Osteocyte (in vitro differentiated cells): ENCODE measurements at regions not wholly inside any gene's neighbourhood (a gene's known extent, or its start where the extent isn't known, plus 50 kb on each side); places are given as distances from the start of the nearest gene placed in this dataset.

ENCODE experiments used
- DNase-seq: peaks from one replicate; pipeline ENCODE4 v3.0.0; 2021; ENCODE audit warnings: mixed read lengths; ENCODE audit not compliant: unreplicated experiment; ENCODE audit errors: extremely low spot score
- H3K27ac Mint-ChIP-seq: one replicate; pipeline ENCODE4 v1.8.0; 2021; ENCODE audit warnings: mild to moderate bottlenecking, mixed read lengths; ENCODE audit not compliant: unreplicated experiment
- H3K27me3 Mint-ChIP-seq: one replicate; pipeline ENCODE4 v1.8.0; 2021; ENCODE audit warnings: mixed read lengths; ENCODE audit not compliant: unreplicated experiment
- H3K36me3 Mint-ChIP-seq: one replicate; pipeline ENCODE4 v1.8.0; 2021; ENCODE audit warnings: mixed read lengths; ENCODE audit not compliant: unreplicated experiment
- H3K4me1 Mint-ChIP-seq: one replicate; pipeline ENCODE4 v1.8.0; 2021; ENCODE audit warnings: mixed read lengths; ENCODE audit not compliant: unreplicated experiment
- H3K4me3 Mint-ChIP-seq: one replicate; pipeline ENCODE4 v1.8.0; 2021; ENCODE audit warnings: mild to moderate bottlenecking, moderate library complexity, mixed read lengths; ENCODE audit not compliant: unreplicated experiment
- H3K9me3 Mint-ChIP-seq: one replicate; pipeline ENCODE4 v1.8.0; 2021; ENCODE audit warnings: mixed read lengths; ENCODE audit not compliant: unreplicated experiment
- CTCF ChIP-seq: fragments of 200-600 bp; sonication (generic); IDR thresholded peaks from 2 replicates; pipeline ENCODE4 v1.5.0; 2021; ENCODE audit warnings: antibody characterized with exemption, mild to moderate bottlenecking, moderate library complexity

DNA sequence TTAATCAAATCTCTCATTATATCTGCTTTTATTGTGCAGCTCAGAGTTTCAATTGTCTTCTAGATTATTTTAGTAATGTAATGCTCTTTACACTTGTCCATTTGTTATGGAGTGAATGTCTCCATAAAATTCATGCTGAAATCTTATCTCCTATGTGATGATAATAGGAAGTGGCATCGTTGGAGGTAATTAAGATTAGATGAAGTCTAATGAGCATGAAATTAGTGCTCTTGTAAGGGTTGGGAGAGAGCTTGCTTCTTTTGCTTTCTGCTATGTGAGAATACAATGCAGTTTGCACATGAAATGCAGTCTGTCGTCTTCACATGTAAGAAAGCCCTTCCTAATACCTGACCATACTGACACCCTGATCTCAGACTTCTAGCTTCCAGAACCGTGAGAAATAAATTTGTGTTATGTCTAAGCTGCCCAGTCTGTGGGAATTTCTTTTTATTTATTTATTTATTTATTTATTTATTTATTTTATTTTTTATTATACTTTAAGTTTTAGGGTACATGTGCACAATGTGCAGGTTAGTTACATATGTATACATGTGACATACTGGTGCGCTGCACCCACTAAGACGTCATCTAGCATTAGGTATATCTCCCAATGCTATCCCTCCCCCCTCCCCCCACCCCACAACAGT lies 1399.2 kb upstream of the CDH6 start:
- no peaks in the 10 kb centered on the region for H3K9me3 Mint-ChIP-seq
- no peak overlapping the region for H3K27ac Mint-ChIP-seq
- DNase-seq, result no peak
- TF ChIP-seq CTCF, result no peak
- no peaks in the 10 kb centered on the region for H3K4me1 Mint-ChIP-seq
- H3K36me3 Mint-ChIP-seq, result no peaks in the 10 kb centered on the region
- peaks cover 7% of the 10 kb centered on the region for H3K27me3 Mint-ChIP-seq
- no peak overlapping the region for H3K4me3 Mint-ChIP-seq

GRCh38 chr5:29790281-29790680 lies 1403.2 kb upstream of the CDH6 start:
- H3K27me3 Mint-ChIP-seq, result peaks cover 7% of the 10 kb centered on the region
- no peaks in the 10 kb centered on the region for H3K36me3 Mint-ChIP-seq
- no peak for DNase-seq
- no peak for TF ChIP-seq CTCF
- H3K9me3 Mint-ChIP-seq, result no peaks in the 10 kb centered on the region
- H3K4me3 Mint-ChIP-seq, result no peak overlapping the region
- no peaks in the 10 kb centered on the region for H3K4me1 Mint-ChIP-seq
- no peak overlapping the region for H3K27ac Mint-ChIP-seq

GRCh38 chr5:29780401-29780800 lies 1413.1 kb upstream of the CDH6 start:
- peaks cover 36% of the 10 kb centered on the region for H3K27me3 Mint-ChIP-seq

GRCh38 chr5:29779141-29779540 lies 1414.3 kb upstream of the CDH6 start:
- no peaks in the 10 kb centered on the region for H3K9me3 Mint-ChIP-seq
- H3K27ac Mint-ChIP-seq, result no peak overlapping the region
- H3K4me1 Mint-ChIP-seq, result no peaks in the 10 kb centered on the region
- no peaks in the 10 kb centered on the region for H3K36me3 Mint-ChIP-seq
- no peak for DNase-seq
- peaks cover 40% of the 10 kb centered on the region for H3K27me3 Mint-ChIP-seq
- H3K4me3 Mint-ChIP-seq, result no peak overlapping the region
- no peak for TF ChIP-seq CTCF

More at GRCh38 chr5:29780401-29780800, 1413.1 kb upstream of the CDH6 start:
- Mint-ChIP-seq H3K36me3 (no peaks in the 10 kb centered on the region), H3K9me3 (no peaks in the 10 kb centered on the region), H3K4me3 (no peak overlapping the region), H3K27ac (no peak overlapping the region), H3K4me1 (no peaks in the 10 kb centered on the region)
- no peak for DNase-seq
- TF ChIP-seq CTCF, result no peak

- no peaks in the 10 kb centered on the region for H3K36me3 Mint-ChIP-seq
- H3K27me3 Mint-ChIP-seq, result peaks cover 34% of the 10 kb centered on the region
- no peak overlapping the region for H3K4me3 Mint-ChIP-seq
- TF ChIP-seq CTCF, result no peak
- H3K9me3 Mint-ChIP-seq, result no peaks in the 10 kb centered on the region
- no peak for DNase-seq
- no peaks in the 10 kb centered on the region for H3K4me1 Mint-ChIP-seq
- H3K27ac Mint-ChIP-seq, result no peak overlapping the region
Measured at GRCh38 chr5:29777373-29777772, 1416.1 kb upstream of the CDH6 start.
